GM12875 (cell line): ENCODE measurements at regions not wholly inside any gene's neighbourhood (a gene's known extent, or its start where the extent isn't known, plus 50 kb on each side); places are given as distances from the start of the nearest gene placed in this dataset.

Experiments
- H3K4me3 ChIP-seq: one replicate; pipeline ENCODE4 v1.5.1; 2011; ENCODE audit warnings: low read depth, low read length, control low read depth
- TF ChIP-seq, protein P1 (sequence below): IDR thresholded peaks from 2 replicates; pipeline ENCODE4 v1.5.1; 2011; ENCODE audit warnings: low read depth, mild to moderate bottlenecking, control low read depth, inconsistent platforms, low read length, moderate library complexity, borderline replicate concordance; ENCODE audit not compliant: insufficient read depth

DNA sequence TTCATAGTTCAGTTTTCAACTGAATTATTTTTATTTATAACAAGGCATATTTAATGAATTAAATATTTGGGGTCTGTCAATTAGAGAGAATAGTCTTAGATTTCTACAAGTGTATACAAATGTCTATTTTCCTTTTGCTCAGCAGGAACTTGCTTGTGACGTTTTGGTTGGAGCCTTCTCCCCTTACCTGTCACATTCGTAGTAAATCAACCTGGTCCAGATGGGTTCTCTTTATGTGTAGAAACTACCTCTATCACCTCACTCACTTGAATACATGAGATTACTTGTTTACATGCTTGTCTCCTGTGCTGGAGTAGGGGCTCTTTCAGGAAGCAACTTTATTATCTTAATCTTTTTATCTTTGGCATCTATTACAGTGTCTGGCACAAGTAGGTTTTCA, 938.3 kb upstream of the IGFBP7 start:
- H3K4me3 ChIP-seq: no peak overlapping the region
- TF ChIP-seq, protein P1, sequence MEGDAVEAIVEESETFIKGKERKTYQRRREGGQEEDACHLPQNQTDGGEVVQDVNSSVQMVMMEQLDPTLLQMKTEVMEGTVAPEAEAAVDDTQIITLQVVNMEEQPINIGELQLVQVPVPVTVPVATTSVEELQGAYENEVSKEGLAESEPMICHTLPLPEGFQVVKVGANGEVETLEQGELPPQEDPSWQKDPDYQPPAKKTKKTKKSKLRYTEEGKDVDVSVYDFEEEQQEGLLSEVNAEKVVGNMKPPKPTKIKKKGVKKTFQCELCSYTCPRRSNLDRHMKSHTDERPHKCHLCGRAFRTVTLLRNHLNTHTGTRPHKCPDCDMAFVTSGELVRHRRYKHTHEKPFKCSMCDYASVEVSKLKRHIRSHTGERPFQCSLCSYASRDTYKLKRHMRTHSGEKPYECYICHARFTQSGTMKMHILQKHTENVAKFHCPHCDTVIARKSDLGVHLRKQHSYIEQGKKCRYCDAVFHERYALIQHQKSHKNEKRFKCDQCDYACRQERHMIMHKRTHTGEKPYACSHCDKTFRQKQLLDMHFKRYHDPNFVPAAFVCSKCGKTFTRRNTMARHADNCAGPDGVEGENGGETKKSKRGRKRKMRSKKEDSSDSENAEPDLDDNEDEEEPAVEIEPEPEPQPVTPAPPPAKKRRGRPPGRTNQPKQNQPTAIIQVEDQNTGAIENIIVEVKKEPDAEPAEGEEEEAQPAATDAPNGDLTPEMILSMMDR: no peak

- H3K4me3 ChIP-seq: no peak overlapping the region
- TF ChIP-seq, protein P1: no peak
These were observed 932.0 kb upstream of the IGFBP7 start for GRCh38 chr4:58042176-58042575.

GRCh38 chr4:57993944-57994343, 883.8 kb upstream of the IGFBP7 start:
- TF ChIP-seq, protein P1: no peak
- no peak overlapping the region for H3K4me3 ChIP-seq

GRCh38 chr4:57989430-57989829, 879.2 kb upstream of the IGFBP7 start:
- no peak overlapping the region for H3K4me3 ChIP-seq
- TF ChIP-seq, protein P1: no peak

- TF ChIP-seq, protein P1: no peak
These were observed 875.0 kb upstream of the IGFBP7 start for GRCh38 chr4:57985161-57985560.

GRCh38 chr4:57981123-57981522, 870.9 kb upstream of the IGFBP7 start:
- TF ChIP-seq, protein P1: no peak

More at GRCh38 chr4:57985161-57985560, 875.0 kb upstream of the IGFBP7 start:
- H3K4me3 ChIP-seq: no peak overlapping the region

DNA sequence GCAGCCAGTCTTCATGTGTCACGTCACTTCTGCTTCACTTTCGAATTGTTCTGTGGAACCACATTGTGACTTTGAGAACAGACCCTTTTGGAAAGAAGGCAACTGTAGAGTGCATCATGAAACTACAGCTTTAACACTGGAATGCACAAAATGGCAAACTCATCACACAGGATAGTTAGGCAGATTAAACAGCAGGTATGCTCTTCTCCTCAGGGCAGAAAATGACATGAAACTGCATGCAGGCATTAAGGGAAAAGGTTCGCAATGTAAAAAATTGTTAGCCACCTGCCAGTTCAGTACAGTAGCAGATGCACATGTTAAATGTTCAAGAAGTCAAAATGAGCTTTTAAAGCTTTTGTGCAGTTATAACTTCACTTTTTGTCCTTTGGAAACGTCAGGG, 864.6 kb upstream of the IGFBP7 start:
- TF ChIP-seq, protein P1: no peak
- H3K4me3 ChIP-seq: no peak overlapping the region

More at GRCh38 chr4:57981123-57981522, 870.9 kb upstream of the IGFBP7 start:
- H3K4me3 ChIP-seq: no peak overlapping the region
